IPS DF 6.9 (cell line): ENCODE measurements at regions not wholly inside any gene's neighbourhood (a gene's known extent, or its start where the extent isn't known, plus 50 kb on each side); places are given as distances from the start of the nearest gene placed in this dataset.
"Not testable (repeated sequence)": the region's sequence is repeated elsewhere in the genome, so short reads cannot be mapped to it uniquely, and the experiment has no call there.

Experiments used
- DNase-seq: peaks from one replicate; pipeline ENCODE4 v3.0.0-alpha.2; 2013; ENCODE audit warnings: low read depth, low spot score
- H3K27ac ChIP-seq: one replicate; pipeline ENCODE4 v1.5.1; 2013; ENCODE audit warnings: low read length, control low read depth
- H3K27me3 ChIP-seq: 2 replicates; pipeline ENCODE4 v1.6.1; 2013; ENCODE audit warnings: mild to moderate bottlenecking, low read length; ENCODE audit not compliant: control insufficient read depth, insufficient read depth
- H3K36me3 ChIP-seq: 2 replicates; pipeline ENCODE4 v1.6.1; 2013; ENCODE audit warnings: low read length; ENCODE audit not compliant: control insufficient read depth, insufficient read depth
- H3K4me1 ChIP-seq: 2 replicates; pipeline ENCODE4 v1.6.1; 2013; ENCODE audit warnings: low read length; ENCODE audit not compliant: control insufficient read depth, insufficient read depth
- H3K4me3 ChIP-seq: 2 replicates; pipeline ENCODE4 v1.5.1; 2013; ENCODE audit warnings: mild to moderate bottlenecking, low read length
- H3K9me3 ChIP-seq: 2 replicates; pipeline ENCODE4 v1.6.1; 2013; ENCODE audit warnings: low read length, inconsistent platforms; ENCODE audit not compliant: control insufficient read depth, insufficient read depth
- WGBS: extraction: QIAGEN DNeasy Blood & Tissue Kit; methylation state at CpG from one replicate; pipeline ENCODE4 v1.1.7; 2013; ENCODE audit warnings: mixed read lengths, missing lambda C conversion rate; ENCODE audit not compliant: insufficient read length, insufficient coverage; 5-methylcytosine and 5-hydroxymethylcytosine counted together

DNA sequence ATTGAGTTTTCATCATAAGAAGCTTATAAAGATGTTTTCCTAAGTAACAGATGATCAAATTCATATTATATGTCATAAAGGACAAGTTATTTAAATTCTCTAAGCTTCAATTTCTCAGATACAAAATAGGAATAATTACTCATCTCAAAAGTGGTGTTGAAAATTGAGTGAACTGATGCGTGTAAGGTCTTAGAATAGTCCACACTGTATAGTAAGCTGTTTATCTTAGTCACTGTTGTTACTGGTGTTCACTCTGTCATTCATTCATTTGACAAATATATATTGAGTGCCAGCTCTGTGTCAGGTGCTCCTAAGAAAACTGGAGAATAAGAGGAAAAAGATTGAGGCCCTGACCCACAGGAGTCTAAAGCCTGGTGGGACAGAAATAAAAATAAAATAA, 186.3 kb upstream of the BRINP3 start:
- Histone ChIP-seq H3K9me3 (no peaks in the 10 kb centered on the region), H3K36me3 (no peaks in the 10 kb centered on the region), H3K27ac (no peak overlapping the region), H3K27me3 (no peaks in the 10 kb centered on the region), H3K4me1 (no peaks in the 10 kb centered on the region), H3K4me3 (no peak overlapping the region)
- DNase-seq: no peak
- WGBS: no CpG with 5 or more reads among the region's 1 CpG

DNA sequence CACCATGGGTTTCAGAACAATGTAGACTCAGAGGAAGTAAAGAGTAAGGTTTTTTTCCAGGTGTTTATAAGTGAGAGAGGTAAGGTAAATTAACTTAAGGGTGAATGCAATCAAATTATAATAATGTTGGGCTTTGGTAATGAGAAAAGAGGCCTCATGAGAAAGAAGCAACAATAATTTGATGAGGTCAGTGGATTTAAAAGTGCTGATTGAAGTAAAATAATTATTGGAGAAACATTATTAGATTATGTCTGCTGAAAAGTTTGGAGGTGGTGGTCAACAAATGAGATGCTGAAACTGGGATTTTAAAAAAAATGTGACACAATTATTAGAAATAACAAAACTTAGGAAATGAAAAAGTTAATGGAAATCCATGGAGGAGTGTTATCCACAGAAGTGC, 187.4 kb upstream of the BRINP3 start:
- no peak for DNase-seq
- Histone ChIP-seq H3K4me1 (no peaks in the 10 kb centered on the region), H3K27ac (no peak overlapping the region), H3K4me3 (no peak overlapping the region), H3K36me3 (no peaks in the 10 kb centered on the region), H3K9me3 (no peaks in the 10 kb centered on the region), H3K27me3 (no peaks in the 10 kb centered on the region)

DNA sequence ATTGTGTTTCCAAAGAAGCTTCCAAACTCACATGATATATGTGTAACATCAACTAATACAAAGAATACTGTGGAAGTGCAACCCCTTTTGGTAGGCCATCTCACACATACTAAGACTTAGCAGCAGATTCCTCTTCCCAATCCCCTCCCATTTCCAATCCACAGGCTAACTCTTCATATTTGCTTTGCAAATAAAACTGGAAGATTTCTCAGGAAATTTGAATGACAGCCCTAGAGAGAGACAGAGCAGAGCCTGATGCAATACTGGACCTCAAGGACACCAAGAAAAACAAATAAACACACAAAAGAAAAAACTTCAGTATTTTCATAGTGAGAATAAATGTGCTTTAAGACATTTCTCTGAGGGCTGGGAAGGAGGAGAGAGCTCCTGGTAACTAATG, 190.2 kb upstream of the BRINP3 start:
- Histone ChIP-seq H3K4me1 (no peaks in the 10 kb centered on the region), H3K4me3 (no peak overlapping the region), H3K27ac (no peak overlapping the region), H3K9me3 (no peaks in the 10 kb centered on the region; the same call in 1 of the 2 replicates), H3K36me3 (no peaks in the 10 kb centered on the region), H3K27me3 (no peaks in the 10 kb centered on the region)
- DNase-seq: no peak

DNA sequence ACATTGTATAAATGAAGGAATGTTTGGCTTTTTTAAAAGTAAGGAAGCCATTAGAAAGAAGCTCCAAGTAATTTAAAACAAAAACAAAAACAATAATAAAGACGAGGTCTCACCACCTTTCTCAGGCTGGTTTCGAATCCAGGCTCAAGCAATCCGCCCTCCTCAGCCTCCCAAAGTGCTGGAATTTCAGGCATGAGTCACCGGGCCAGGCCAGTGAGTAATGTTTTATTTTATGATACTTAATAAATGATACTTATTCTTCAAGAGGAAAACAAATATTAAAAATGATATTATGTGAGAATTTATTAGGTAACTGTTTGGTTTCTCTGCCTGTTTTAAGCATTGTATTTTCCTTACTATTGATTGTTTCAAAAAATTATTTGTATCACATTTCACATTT, 201.4 kb upstream of the BRINP3 start:
- no peak overlapping the region for H3K4me3 ChIP-seq
- H3K27ac ChIP-seq: no peak overlapping the region
- no peaks in the 10 kb centered on the region for H3K36me3 ChIP-seq
- H3K9me3 ChIP-seq: no peaks in the 10 kb centered on the region
- no peak for DNase-seq
- no peaks in the 10 kb centered on the region for H3K4me1 ChIP-seq
- WGBS: no CpG with 5 or more reads among the region's 4 CpGs
- H3K27me3 ChIP-seq: no peaks in the 10 kb centered on the region

DNA sequence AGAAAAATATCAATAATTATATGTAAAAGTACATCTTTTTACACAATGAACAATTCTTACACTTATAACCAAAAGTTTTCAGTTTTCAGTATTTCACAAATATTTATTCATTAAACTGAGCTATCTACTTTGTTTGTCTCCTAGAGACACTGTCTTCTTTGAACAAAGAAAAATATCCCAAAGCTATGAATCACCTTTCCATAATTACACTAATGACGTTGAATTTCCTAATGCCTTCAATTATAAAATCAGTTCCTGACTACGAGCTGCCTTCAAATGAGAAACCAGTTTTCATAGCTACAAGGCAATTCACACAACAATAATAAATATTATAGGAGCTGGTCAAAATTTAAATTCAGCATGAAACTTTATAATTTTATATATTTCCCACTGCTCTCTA, 201.8 kb upstream of the BRINP3 start:
- Histone ChIP-seq H3K27ac (no peak overlapping the region), H3K27me3 (no peaks in the 10 kb centered on the region), H3K9me3 (no peaks in the 10 kb centered on the region), H3K36me3 (no peaks in the 10 kb centered on the region), H3K4me3 (no peak overlapping the region), H3K4me1 (no peaks in the 10 kb centered on the region)
- no CpG with 5 or more reads among the region's 2 CpGs for WGBS
- no peak for DNase-seq

DNA sequence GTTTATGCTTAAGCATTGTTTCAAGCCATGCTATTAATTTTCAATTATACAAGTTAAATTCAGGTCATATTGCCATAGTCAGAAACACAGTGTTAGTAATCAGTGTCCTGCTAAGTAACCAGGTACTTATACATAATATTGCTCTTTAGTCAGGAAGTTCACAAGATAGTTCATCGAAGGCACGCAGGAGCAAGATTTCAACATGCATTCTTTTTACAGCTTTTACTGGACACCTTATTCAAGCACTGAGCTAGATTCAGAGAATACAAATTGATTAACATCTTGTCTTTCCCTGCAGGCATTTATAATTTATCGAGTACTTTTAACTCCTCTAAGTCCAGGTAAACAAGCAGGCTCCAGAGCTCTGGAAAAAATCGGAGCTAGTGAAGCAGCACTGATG, 202.3 kb upstream of the BRINP3 start:
- DNase-seq: no peak
- H3K27ac ChIP-seq: no peak overlapping the region
- H3K9me3 ChIP-seq: no peaks in the 10 kb centered on the region
- H3K4me3 ChIP-seq: no peak overlapping the region
- no peaks in the 10 kb centered on the region for H3K4me1 ChIP-seq
- no peaks in the 10 kb centered on the region for H3K36me3 ChIP-seq
- H3K27me3 ChIP-seq: no peaks in the 10 kb centered on the region
- no CpG with 5 or more reads among the region's 4 CpGs for WGBS

DNA sequence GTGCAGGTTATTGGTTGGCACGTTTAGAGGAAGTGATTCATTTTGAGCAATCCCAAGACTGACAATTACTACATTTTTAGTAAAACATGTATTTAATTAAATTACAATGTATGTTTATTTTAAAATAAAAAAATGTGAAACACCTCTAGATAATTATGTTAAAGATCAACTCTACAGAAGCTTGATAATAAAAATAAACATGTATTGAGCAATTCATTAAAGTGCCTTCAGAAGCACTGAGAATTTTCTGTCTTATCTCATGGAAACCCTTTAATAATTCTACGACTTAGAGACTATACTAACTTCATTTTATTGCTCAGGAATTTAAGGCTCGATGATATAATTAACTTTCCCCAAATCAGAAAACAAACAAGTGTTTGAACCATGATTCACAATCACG, 208.0 kb upstream of the BRINP3 start:
- Histone ChIP-seq H3K9me3 (no peaks in the 10 kb centered on the region), H3K27ac (no peak overlapping the region), H3K4me1 (no peaks in the 10 kb centered on the region), H3K27me3 (no peaks in the 10 kb centered on the region), H3K4me3 (no peak overlapping the region), H3K36me3 (no peaks in the 10 kb centered on the region)
- no peak for DNase-seq
- 100% methylated on average over 1 of the region's 4 CpGs for WGBS

DNA sequence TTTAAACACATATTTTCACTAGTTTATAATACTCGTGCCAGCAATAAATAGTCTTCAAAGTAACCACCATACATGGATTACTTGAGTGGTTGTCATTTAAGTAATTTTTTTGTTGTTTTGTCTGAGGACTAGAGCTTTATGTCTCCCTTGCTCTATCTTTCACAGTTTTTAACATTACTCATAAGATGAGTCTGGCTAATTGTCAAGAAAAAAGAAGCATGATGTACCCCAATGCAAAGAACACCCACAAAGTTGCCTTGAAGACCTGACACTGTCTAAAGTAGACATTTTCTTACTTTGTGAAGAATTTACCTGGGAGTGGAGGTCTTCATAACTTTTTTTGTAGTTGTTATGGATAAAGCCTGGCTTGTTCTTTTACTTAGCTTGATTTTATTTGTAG, 210.4 kb upstream of the BRINP3 start:
- no peak for DNase-seq
- H3K4me3 ChIP-seq: no peak overlapping the region
- H3K27ac ChIP-seq: no peak overlapping the region
- no peaks in the 10 kb centered on the region for H3K27me3 ChIP-seq
- WGBS: no CpG with 5 or more reads among the region's 1 CpG
- no peaks in the 10 kb centered on the region for H3K4me1 ChIP-seq
- no peaks in the 10 kb centered on the region for H3K36me3 ChIP-seq
- no peaks in the 10 kb centered on the region for H3K9me3 ChIP-seq

GRCh38 chr1:190698488-190698887, 220.8 kb upstream of the BRINP3 start:
- H3K4me1 ChIP-seq, DNase-seq, H3K4me3 ChIP-seq, H3K9me3 ChIP-seq, H3K36me3 ChIP-seq, H3K27me3 ChIP-seq, H3K27ac ChIP-seq: not testable (repeated sequence)
- WGBS: no CpG with 5 or more reads among the region's 4 CpGs

GRCh38 chr1:190699165-190699564, 221.5 kb upstream of the BRINP3 start:
- DNase-seq: no peak
- H3K27me3 ChIP-seq: no peaks in the 10 kb centered on the region
- no peaks in the 10 kb centered on the region for H3K4me1 ChIP-seq
- no peak overlapping the region for H3K4me3 ChIP-seq
- H3K27ac ChIP-seq: no peak overlapping the region
- no peaks in the 10 kb centered on the region for H3K36me3 ChIP-seq
- H3K9me3 ChIP-seq: no peaks in the 10 kb centered on the region
- WGBS: no CpG with 5 or more reads among the region's 3 CpGs

GRCh38 chr1:190708418-190709057, 230.9 kb upstream of the BRINP3 start:
- Histone ChIP-seq H3K36me3 (no peaks in the 10 kb centered on the region), H3K4me3 (no peak overlapping the region), H3K9me3 (no peaks in the 10 kb centered on the region), H3K4me1 (no peaks in the 10 kb centered on the region), H3K27ac (no peak overlapping the region), H3K27me3 (no peaks in the 10 kb centered on the region)
- WGBS: no CpG with 5 or more reads among the region's 4 CpGs
- no peak for DNase-seq
